ENCODE measurements at regions not wholly inside any gene's neighbourhood (a gene's known extent, or its start where the extent isn't known, plus 50 kb on each side); places are given as distances from the start of the nearest gene placed in this dataset.

GRCh38 chr6:133757335-133757734 lies 131.6 kb upstream of the TCF21 start:
- no peak for TF ChIP-seq CTCF (IDR thresholded peaks at IDR 0.05)
- TF ChIP-seq POLR2A (IDR thresholded peaks at IDR 0.05) = no peak
